Stimulated activated CD4-positive, alpha-beta T cell treated with anti-CD3 and anti-CD28 coated beads, Interleukin-12 subunit alpha, Interleukin-12 subunit beta, amount 100 ng/mL, for 48 hours (primary cell): ENCODE measurements at regions not wholly inside any gene's neighbourhood (a gene's known extent, or its start where the extent isn't known, plus 50 kb on each side); places are given as distances from the start of the nearest gene placed in this dataset.

Experiments used
- DNase-seq, 3 donors: peaks; one replicate each; pipeline ENCODE4 v3.0.0-alpha.2; 2020; ENCODE audit warnings: low read depth in 2 of 3, low spot score in 1 of 3

GRCh38 chr7:110595694-110596093 lies 495.2 kb upstream of the LRRN3 start:
- no peak for DNase-seq

- no peak for DNase-seq
Measured at GRCh38 chr7:110600956-110601355, 490.0 kb upstream of the LRRN3 start.

- DNase-seq: no peak
Measured at GRCh38 chr7:110601710-110602109, 489.2 kb upstream of the LRRN3 start.

GRCh38 chr7:110604206-110604605 lies 486.7 kb upstream of the LRRN3 start:
- DNase-seq: no peak

GRCh38 chr7:110604885-110605284 lies 486.0 kb upstream of the LRRN3 start:
- no peak for DNase-seq

GRCh38 chr7:110607050-110607857 lies 483.7 kb upstream of the LRRN3 start:
- no peak for DNase-seq

GRCh38 chr7:110609336-110609735 lies 481.6 kb upstream of the LRRN3 start:
- no peak for DNase-seq

GRCh38 chr7:110612680-110613079 lies 478.2 kb upstream of the LRRN3 start:
- DNase-seq: no peak
